ENCODE measurements at regions not wholly inside any gene's neighbourhood (a gene's known extent, or its start where the extent isn't known, plus 50 kb on each side); places are given as distances from the start of the nearest gene placed in this dataset.

DNA sequence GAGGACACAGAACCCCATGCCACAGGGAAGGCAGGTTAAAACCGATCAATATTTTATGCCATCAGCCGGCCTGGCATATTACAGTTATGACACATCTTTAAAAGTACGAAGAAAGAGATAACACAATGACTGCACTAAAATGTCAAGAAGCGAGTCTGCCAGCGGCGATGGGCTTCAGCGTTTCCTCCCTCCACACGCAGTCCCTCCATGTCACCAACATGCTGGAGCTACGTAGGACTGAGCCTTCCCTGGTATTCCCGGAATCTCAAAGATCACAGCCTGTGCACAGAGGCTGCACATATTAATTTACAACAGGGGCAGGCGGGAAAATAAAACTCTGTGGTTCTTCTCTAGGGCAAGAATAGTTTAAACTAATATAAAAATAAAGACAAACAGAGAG, 257.7 kb downstream of the IRX1 start:
- TF ChIP-seq POLR2AphosphoS5 (IDR thresholded peaks at IDR 0.05; ENCODE audit: low read depth, low read length) = no peak
- TF ChIP-seq FOXP2 (optimal IDR thresholded peaks at IDR 0.05; ENCODE audit: borderline replicate concordance, extremely low read depth, extremely low read length, insufficient read depth) = no peak
- TF ChIP-seq, protein P1, sequence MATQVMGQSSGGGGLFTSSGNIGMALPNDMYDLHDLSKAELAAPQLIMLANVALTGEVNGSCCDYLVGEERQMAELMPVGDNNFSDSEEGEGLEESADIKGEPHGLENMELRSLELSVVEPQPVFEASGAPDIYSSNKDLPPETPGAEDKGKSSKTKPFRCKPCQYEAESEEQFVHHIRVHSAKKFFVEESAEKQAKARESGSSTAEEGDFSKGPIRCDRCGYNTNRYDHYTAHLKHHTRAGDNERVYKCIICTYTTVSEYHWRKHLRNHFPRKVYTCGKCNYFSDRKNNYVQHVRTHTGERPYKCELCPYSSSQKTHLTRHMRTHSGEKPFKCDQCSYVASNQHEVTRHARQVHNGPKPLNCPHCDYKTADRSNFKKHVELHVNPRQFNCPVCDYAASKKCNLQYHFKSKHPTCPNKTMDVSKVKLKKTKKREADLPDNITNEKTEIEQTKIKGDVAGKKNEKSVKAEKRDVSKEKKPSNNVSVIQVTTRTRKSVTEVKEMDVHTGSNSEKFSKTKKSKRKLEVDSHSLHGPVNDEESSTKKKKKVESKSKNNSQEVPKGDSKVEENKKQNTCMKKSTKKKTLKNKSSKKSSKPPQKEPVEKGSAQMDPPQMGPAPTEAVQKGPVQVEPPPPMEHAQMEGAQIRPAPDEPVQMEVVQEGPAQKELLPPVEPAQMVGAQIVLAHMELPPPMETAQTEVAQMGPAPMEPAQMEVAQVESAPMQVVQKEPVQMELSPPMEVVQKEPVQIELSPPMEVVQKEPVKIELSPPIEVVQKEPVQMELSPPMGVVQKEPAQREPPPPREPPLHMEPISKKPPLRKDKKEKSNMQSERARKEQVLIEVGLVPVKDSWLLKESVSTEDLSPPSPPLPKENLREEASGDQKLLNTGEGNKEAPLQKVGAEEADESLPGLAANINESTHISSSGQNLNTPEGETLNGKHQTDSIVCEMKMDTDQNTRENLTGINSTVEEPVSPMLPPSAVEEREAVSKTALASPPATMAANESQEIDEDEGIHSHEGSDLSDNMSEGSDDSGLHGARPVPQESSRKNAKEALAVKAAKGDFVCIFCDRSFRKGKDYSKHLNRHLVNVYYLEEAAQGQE (IDR thresholded peaks at IDR 0.05; ENCODE audit: insufficient read depth in 1 of 2, low read depth in 2 of 2, low read length in 2 of 2) = no peak

All from PFSK-1 (cell line).